Activated B cell treated with CpG ODN at 0.5 μM for 24 hours (primary cell): ENCODE measurements at regions not wholly inside any gene's neighbourhood (a gene's known extent, or its start where the extent isn't known, plus 50 kb on each side); places are given as distances from the start of the nearest gene placed in this dataset.

Source experiments
- ATAC-seq: fragments of 200-7000 bp; cut with Tn5 transposase; one replicate; pipeline ENCODE4 v1.10.0; 2021; ENCODE audit warnings: low read depth, mild to moderate bottlenecking, moderate library complexity
- CTCF ChIA-PET: fragments of 350-600 bp; sonication (Branson Sonifier 250); formaldehyde crosslinking; loops from one replicate; lab custom pipeline; 2021; ENCODE audit warnings: antibody characterized with exemption; lab: Charles Lee
- POLR2A ChIA-PET: fragments of 350-600 bp; sonication (Branson Sonifier 250); formaldehyde crosslinking; loops from one replicate; lab custom pipeline; 2021; ENCODE audit warnings: antibody characterized with exemption; lab: Charles Lee
- DNase-seq: peaks from one replicate; pipeline ENCODE4 v3.0.0; 2022
- H3K27ac Mint-ChIP-seq: one replicate; pipeline ENCODE4 v1.8.0; 2020; ENCODE audit warnings: mixed read lengths
- H3K27me3 Mint-ChIP-seq: one replicate; pipeline ENCODE4 v1.8.0; 2021; ENCODE audit warnings: mixed read lengths
- H3K36me3 Mint-ChIP-seq: one replicate; pipeline ENCODE4 v1.8.0; 2021; ENCODE audit warnings: low read depth, mixed read lengths
- H3K4me1 Mint-ChIP-seq: one replicate; pipeline ENCODE4 v1.8.0; 2021; ENCODE audit warnings: mixed read lengths
- H3K4me3 Mint-ChIP-seq: one replicate; pipeline ENCODE4 v1.8.0; 2020; ENCODE audit warnings: mild to moderate bottlenecking, mixed read lengths
- H3K9me3 Mint-ChIP-seq: one replicate; pipeline ENCODE4 v1.8.0; 2020; ENCODE audit warnings: mixed read lengths
- intact Hi-C: fragments of 100-400 bp; cut with micrococcal nuclease; formaldehyde crosslinking; loops from one replicate; pipeline ENCODE4 v1.15.1; 2024
- TF ChIP-seq, protein P1 (sequence below): fragments of 200-600 bp; IDR thresholded peaks from one replicate; pipeline ENCODE4 v1.8.0; 2022; ENCODE audit warnings: antibody characterized with exemption, mild to moderate bottlenecking

DNA sequence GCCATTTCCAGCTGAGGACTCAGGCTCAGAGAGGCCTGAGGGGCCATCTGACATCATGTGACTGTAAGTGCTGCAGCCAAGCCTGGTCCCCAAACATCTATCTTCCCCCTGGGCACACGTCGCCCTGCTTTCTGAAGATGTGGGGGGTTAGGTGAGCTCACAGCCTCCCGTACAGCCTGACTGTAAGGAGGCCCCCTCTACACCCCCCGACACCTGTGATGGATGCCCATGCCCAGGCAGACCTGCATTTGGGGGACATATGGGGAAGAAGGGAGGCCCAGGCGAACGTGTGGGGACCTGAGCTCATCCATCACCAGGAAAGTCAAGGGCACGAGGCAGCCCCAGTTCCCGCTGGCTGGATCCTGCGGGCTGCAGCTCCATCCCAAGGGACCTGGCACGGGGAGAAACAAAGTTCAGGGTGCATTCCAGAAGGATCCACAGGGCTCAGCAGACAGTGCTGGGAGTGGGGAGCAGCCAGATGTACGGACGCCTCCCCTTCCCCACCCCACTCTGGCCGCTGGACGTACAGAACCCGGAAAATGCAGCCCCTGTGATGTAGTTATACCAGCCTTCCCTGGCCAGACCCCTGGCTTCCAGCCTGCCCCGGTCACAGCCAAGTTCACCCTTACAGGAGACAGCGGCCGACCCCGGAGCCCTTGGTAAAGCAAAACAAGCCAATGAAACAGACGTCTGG lies 1431.4 kb downstream of the BRD1 start:
- intact Hi-C loops: no loop called here
- Mint-ChIP-seq H3K4me3 (no peak overlapping the region), H3K36me3 (no peaks in the 10 kb centered on the region), H3K27me3 (peaks cover 6% of the 10 kb centered on the region), H3K27ac (no peak overlapping the region), H3K4me1 (no peaks in the 10 kb centered on the region), H3K9me3 (no peaks in the 10 kb centered on the region)
- ChIA-PET CTCF (no interaction called here), POLR2A (no interaction called here)
- DNase-seq: no peak
- TF ChIP-seq, protein P1, sequence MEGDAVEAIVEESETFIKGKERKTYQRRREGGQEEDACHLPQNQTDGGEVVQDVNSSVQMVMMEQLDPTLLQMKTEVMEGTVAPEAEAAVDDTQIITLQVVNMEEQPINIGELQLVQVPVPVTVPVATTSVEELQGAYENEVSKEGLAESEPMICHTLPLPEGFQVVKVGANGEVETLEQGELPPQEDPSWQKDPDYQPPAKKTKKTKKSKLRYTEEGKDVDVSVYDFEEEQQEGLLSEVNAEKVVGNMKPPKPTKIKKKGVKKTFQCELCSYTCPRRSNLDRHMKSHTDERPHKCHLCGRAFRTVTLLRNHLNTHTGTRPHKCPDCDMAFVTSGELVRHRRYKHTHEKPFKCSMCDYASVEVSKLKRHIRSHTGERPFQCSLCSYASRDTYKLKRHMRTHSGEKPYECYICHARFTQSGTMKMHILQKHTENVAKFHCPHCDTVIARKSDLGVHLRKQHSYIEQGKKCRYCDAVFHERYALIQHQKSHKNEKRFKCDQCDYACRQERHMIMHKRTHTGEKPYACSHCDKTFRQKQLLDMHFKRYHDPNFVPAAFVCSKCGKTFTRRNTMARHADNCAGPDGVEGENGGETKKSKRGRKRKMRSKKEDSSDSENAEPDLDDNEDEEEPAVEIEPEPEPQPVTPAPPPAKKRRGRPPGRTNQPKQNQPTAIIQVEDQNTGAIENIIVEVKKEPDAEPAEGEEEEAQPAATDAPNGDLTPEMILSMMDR: no peak
- ATAC-seq: no peak

DNA sequence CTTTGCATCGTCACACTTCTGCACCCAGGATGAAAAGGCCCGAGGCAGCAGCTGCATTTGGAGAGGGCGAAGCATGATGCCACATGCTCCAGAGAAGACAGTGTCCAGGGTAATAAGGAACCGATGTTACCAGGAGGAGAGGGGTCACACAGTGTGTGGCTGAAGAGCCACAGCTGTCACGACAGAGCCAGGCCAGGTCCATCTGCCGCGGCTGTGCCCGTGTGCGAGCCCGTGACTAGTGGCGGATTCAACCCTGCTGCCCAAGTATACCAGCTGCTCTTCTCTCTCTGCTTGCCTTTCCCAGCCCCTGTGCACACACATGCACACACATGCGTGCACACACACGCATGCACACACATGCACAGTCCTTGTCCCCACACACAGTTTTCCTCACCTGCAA lies 1432.5 kb downstream of the BRD1 start:
- Mint-ChIP-seq H3K36me3 (no peaks in the 10 kb centered on the region), H3K27ac (no peak overlapping the region), H3K4me3 (no peak overlapping the region), H3K4me1 (no peaks in the 10 kb centered on the region), H3K9me3 (no peaks in the 10 kb centered on the region), H3K27me3 (peaks cover 7% of the 10 kb centered on the region)
- ChIA-PET CTCF (no interaction called here), POLR2A (no interaction called here)
- DNase-seq (no peak), ATAC-seq (no peak)
- TF ChIP-seq, protein P1: no peak
- intact Hi-C loops: no loop called here

DNA sequence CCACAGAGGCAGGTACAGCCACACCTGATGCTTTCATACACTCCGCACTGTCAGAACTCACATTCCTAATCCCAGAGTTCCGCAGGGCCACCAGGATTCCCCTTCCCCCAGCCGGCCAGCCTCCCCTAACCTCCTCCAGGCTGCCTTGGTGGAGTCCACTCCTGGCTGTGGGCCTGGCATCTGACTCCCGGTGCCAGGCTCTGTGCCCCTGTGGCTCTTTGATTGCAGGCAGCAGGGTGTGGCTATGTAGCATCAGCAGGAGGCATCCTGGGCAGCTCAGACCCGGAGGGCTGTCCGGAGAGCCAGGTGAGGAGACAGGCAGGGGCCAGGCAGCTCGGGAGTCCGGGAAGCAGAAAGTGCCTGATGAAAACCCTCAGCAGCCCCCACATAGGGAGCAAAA lies 1432.9 kb downstream of the BRD1 start:
- Mint-ChIP-seq H3K4me3 (no peak overlapping the region), H3K9me3 (no peaks in the 10 kb centered on the region), H3K27me3 (peaks cover 9% of the 10 kb centered on the region), H3K27ac (no peak overlapping the region), H3K36me3 (no peaks in the 10 kb centered on the region), H3K4me1 (no peaks in the 10 kb centered on the region)
- ATAC-seq (no peak), DNase-seq (no peak)
- intact Hi-C loops: no loop called here
- CTCF ChIA-PET: no interaction called here
- POLR2A ChIA-PET: no interaction called here
- TF ChIP-seq, protein P1: no peak

DNA sequence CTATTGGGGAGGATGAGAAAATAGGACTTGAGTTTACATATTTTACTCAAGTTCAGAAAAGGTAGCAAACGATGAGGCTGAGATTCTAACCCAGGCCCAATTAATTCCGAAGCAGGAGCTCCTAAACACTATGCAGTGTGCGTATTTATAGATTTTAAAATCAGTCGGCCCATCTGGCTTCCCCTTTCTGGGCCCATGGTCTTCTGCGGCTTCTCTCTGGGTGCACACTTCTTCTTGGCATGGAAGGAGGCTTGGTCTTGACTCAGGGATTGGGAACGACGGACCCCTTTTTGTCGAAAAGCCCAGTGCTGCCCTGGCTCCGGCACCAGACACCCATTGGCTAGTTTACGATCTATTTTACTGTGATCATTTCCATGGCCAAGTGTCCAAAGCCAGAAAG lies 1433.8 kb downstream of the BRD1 start:
- ATAC-seq (no peak), DNase-seq (no peak)
- H3K36me3 Mint-ChIP-seq: no peaks in the 10 kb centered on the region
- no peak overlapping the region for H3K4me3 Mint-ChIP-seq
- ChIA-PET CTCF (no interaction called here), POLR2A (no interaction called here)
- intact Hi-C loops: no loop called here
- H3K27ac Mint-ChIP-seq: no peak overlapping the region
- TF ChIP-seq, protein P1: no peak
- no peaks in the 10 kb centered on the region for H3K9me3 Mint-ChIP-seq
- no peaks in the 10 kb centered on the region for H3K4me1 Mint-ChIP-seq
- peaks cover 9% of the 10 kb centered on the region for H3K27me3 Mint-ChIP-seq

DNA sequence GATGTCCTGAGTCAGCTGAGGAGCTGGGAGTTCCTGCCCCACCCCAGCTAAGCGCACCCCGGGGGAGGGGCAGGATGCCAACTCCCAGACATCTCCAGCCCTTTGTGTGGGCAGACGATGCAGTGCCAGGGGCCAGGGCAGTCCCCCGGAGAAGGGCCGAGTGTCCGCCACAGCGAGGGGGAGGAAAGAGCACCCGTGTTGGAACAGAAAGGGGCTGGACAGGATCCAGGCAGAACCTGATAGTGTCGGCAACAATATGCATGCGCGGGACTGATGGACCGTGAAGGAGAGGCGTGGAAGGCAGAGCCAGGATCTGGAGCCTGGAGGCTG lies 1434.7 kb downstream of the BRD1 start:
- no peak overlapping the region for H3K27ac Mint-ChIP-seq
- DNase-seq (no peak), ATAC-seq (no peak)
- TF ChIP-seq, protein P1: no peak
- no peaks in the 10 kb centered on the region for H3K4me1 Mint-ChIP-seq
- ChIA-PET POLR2A (no interaction called here), CTCF (no interaction called here)
- H3K27me3 Mint-ChIP-seq: peaks cover 5% of the 10 kb centered on the region
- intact Hi-C loops: no loop called here
- no peaks in the 10 kb centered on the region for H3K36me3 Mint-ChIP-seq
- no peak overlapping the region for H3K4me3 Mint-ChIP-seq
- no peaks in the 10 kb centered on the region for H3K9me3 Mint-ChIP-seq
